T-cell (primary cell): ENCODE measurements at regions not wholly inside any gene's neighbourhood (a gene's known extent, or its start where the extent isn't known, plus 50 kb on each side); places are given as distances from the start of the nearest gene placed in this dataset.

Experiments used
- ATAC-seq, 4 experiments: fragments of 200-7000 bp in 3 of 4; fragments of 150-1000 bp in 1 of 4; cut with Tn5 transposase; replicated peaks in 1 of 4; 1 replicate in 3 of 4; 2 replicates in 1 of 4; pipeline ENCODE4 v1.10.0; 2021; ENCODE audit warnings: moderate library complexity in 3 of 4, mild to moderate bottlenecking in 2 of 4, moderate number of reproducible peaks in 1 of 4
- CTCF ChIA-PET, 2 donors: fragments of 300-600 bp; sonication (Branson Sonifier 250); formaldehyde crosslinking; loops; one replicate each; lab custom pipeline; 2022; ENCODE audit warnings: antibody characterized with exemption in 2 of 2; lab: Charles Lee
- POLR2A ChIA-PET, 2 donors: fragments of 300-600 bp; sonication (Branson Sonifier 250); formaldehyde crosslinking; loops; one replicate each; lab custom pipeline; 2022; ENCODE audit warnings: antibody characterized with exemption in 2 of 2; lab: Charles Lee
- DNase-seq, 35 experiments: peaks; one replicate each; pipeline versions ENCODE4 v3.0.0 to v3.0.0-alpha.2; 2013 to 2023
- H3K27ac ChIP-seq: one replicate; pipeline ENCODE4 v1.5.1; 2013; ENCODE audit warnings: low read length
- H3K27me3 ChIP-seq, 2 experiments: replicated peaks in 1 of 2; 1 replicate in 1 of 2; 2 replicates in 1 of 2; pipeline versions ENCODE4 v1.6.1 to v1.7.0; 2013; ENCODE audit warnings: low read length in 1 of 2, mixed read lengths in 1 of 2; ENCODE audit not compliant: control insufficient read depth in 2 of 2, insufficient read depth in 2 of 2; ENCODE audit errors: extremely low read depth in 1 of 2
- H3K36me3 ChIP-seq, 2 donors: 1 replicate in 1 of 2; 2 replicates in 1 of 2; pipeline versions ENCODE4 v1.6.1 to v1.7.0; 2013; ENCODE audit warnings: low read length in 1 of 2; ENCODE audit not compliant: control insufficient read depth in 2 of 2, insufficient read depth in 1 of 2; ENCODE audit errors: extremely low read depth in 1 of 2
- H3K4me1 ChIP-seq, 2 experiments: 1 replicate in 1 of 2; 2 replicates in 1 of 2; pipeline versions ENCODE4 v1.6.1 to v1.7.0; 2013; ENCODE audit warnings: low read length in 2 of 2, mixed read lengths in 1 of 2; ENCODE audit not compliant: insufficient read depth in 2 of 2, control insufficient read depth in 1 of 2; ENCODE audit errors: extremely low read depth in 1 of 2
- H3K4me3 ChIP-seq, 2 donors: 1 replicate in 1 of 2; 2 replicates in 1 of 2; pipeline versions ENCODE4 v1.5.1 to v1.7.0; 2013; ENCODE audit warnings: mild to moderate bottlenecking in 2 of 2, low read length in 1 of 2, moderate library complexity in 1 of 2; ENCODE audit not compliant: control insufficient read depth in 1 of 2; ENCODE audit errors: extremely low read depth in 1 of 2
- H3K9me3 ChIP-seq: 2 replicates; pipeline ENCODE4 v1.7.0; 2013
- H3K27ac Mint-ChIP-seq, 2 donors: one replicate each; pipeline ENCODE4 v1.8.0; 2020 to 2021; ENCODE audit warnings: mild to moderate bottlenecking in 2 of 2, mixed read lengths in 2 of 2
- H3K27me3 Mint-ChIP-seq, 2 donors: one replicate each; pipeline ENCODE4 v1.8.0; 2021 to 2022; ENCODE audit warnings: mixed read lengths in 2 of 2
- H3K36me3 Mint-ChIP-seq: one replicate; pipeline ENCODE4 v1.8.0; 2021; ENCODE audit warnings: mixed read lengths
- H3K4me1 Mint-ChIP-seq, 3 donors: one replicate each; pipeline ENCODE4 v1.8.0; 2020 to 2022; ENCODE audit warnings: mixed read lengths in 3 of 3, mild to moderate bottlenecking in 1 of 3
- H3K4me3 Mint-ChIP-seq, 3 donors: one replicate each; pipeline ENCODE4 v1.8.0; 2020 to 2022; ENCODE audit warnings: mild to moderate bottlenecking in 3 of 3, mixed read lengths in 3 of 3, moderate library complexity in 3 of 3
- H3K9me3 Mint-ChIP-seq, 3 donors: one replicate each; pipeline ENCODE4 v1.8.0; 2020 to 2022; ENCODE audit warnings: mixed read lengths in 3 of 3
- WGBS: methylation state at CpG from one replicate; pipeline ENCODE4 v1.1.5; 2013; ENCODE audit warnings: missing lambda C conversion rate; ENCODE audit not compliant: insufficient coverage; 5-methylcytosine and 5-hydroxymethylcytosine counted together

DNA sequence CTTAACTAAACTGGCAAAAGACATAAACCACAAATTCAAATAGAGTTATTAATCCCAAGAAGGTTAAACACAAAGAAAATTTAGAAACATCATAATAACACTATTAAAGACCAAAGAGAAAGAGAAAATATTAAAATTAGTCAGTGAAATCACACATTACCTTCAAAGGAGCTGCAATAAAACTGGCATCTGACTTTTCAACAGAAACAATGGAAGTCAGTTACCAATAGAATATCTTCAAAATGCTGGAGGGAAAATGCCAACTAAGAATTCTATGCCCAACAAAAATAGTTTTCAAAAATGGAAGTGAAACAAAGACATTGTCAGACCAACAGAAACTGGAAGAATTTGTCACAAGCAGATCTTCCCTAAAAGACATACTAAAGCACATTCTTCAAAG, 68.7 kb upstream of the RNF7 start:
- peaks cover 4% of the 10 kb centered on the region for H3K36me3 Mint-ChIP-seq
- no peaks in the 10 kb centered on the region for H3K4me1 Mint-ChIP-seq
- CTCF ChIA-PET: interaction anchor here in 1 of 2 donors (0.6 kb wide), 1 partner anchor 399 kb away, joined by 5 read pairs; no protein-coding TSS in a partner anchor
- Histone ChIP-seq H3K27me3 (peaks cover 0 to 17% of the 10 kb centered on the region in 2 experiments), H3K27ac (no peak overlapping the region), H3K36me3 (no peaks in the 10 kb centered on the region), H3K4me3 (no peak overlapping the region), H3K9me3 (peaks cover 3% of the 10 kb centered on the region), H3K4me1 (no peaks in the 10 kb centered on the region)
- H3K9me3 Mint-ChIP-seq: peaks cover 9 to 13% (median 10%) of the 10 kb centered on the region in 3 donors
- ATAC-seq: no peak
- H3K4me3 Mint-ChIP-seq: no peak overlapping the region
- POLR2A ChIA-PET: no interaction called here
- peaks cover 10 to 17% of the 10 kb centered on the region in 2 donors for H3K27me3 Mint-ChIP-seq
- DNase-seq: no peak
- H3K27ac Mint-ChIP-seq: no peak overlapping the region

DNA sequence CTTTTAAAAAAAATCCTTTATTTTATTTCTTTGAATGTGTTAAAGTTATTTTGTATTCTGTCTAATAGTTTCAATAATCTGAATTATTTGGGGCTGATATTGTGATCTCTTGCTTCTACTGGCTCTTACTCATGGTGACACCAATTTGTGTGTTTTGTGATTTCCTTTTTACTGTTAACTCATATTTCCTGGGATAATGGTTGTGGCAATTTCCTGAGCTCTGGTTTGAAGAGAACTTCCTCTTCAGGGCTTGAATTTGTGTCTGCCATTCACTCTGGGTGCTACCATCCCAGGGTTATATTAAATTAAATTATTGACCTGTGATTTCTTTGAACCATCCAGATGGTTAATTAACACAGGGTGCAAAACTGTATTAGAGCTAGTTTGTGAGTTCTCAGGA, 60.4 kb upstream of the RNF7 start:
- no peaks in the 10 kb centered on the region for H3K27me3 Mint-ChIP-seq
- Histone ChIP-seq H3K4me3 (no peak overlapping the region), H3K27ac (no peak overlapping the region), H3K27me3 (no peaks in the 10 kb centered on the region), H3K4me1 (peaks cover 0 to 8% of the 10 kb centered on the region in 2 experiments), H3K36me3 (no peaks in the 10 kb centered on the region), H3K9me3 (no peaks in the 10 kb centered on the region)
- CTCF ChIA-PET: no interaction called here
- H3K4me1 Mint-ChIP-seq: peaks cover 13 to 19% (median 15%) of the 10 kb centered on the region in 3 donors
- H3K27ac Mint-ChIP-seq: no peak overlapping the region
- POLR2A ChIA-PET: no interaction called here
- DNase-seq (no peak), ATAC-seq (no peak)
- H3K9me3 Mint-ChIP-seq: peaks cover 3 to 8% (median 4%) of the 10 kb centered on the region in 3 donors
- no peak overlapping the region for H3K4me3 Mint-ChIP-seq
- no peaks in the 10 kb centered on the region for H3K36me3 Mint-ChIP-seq

DNA sequence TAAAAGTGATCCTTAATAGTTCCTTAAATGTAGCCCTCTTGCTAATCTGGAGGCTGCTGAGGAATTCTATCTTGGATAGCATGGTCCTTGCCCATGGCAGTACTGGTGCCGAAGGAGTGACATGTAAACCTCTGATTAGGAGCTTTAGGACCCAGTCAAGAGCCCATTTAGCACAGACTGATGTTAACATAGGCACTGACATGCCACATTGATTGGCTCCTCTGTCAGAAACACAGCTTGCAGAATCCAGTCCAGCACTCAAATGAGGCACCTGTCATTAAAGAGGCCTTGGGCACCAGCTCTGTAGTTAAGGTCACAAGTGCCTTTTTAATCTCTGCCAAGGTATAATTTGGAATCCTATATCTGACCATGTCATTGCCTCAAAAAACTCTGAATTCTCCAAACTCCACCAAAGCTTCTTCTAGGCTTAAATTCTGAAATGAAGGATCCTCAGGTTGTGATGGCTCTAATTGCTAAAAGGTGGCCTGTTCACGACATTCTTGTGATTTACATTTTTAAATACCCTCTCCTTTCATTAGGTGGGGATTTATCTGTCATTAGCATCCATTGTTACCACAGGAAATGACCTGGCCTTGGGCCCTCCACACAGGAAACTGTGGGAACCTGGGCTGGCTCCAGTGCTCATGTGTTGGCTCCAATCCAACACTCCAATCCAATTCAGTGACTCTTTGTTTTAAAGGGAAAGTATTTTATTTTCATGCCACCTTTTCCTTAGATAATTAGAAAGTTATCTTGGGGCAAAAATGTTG, 57.3 kb upstream of the RNF7 start:
- H3K4me1 Mint-ChIP-seq: peaks cover 13 to 19% (median 15%) of the 10 kb centered on the region in 3 donors
- no peaks in the 10 kb centered on the region for H3K36me3 ChIP-seq
- DNase-seq (no peak), ATAC-seq (no peak)
- H3K9me3 Mint-ChIP-seq: peaks cover 0 to 4% (median 0%) of the 10 kb centered on the region in 3 donors
- H3K27ac ChIP-seq: no peak overlapping the region
- CTCF ChIA-PET: no interaction called here
- H3K4me3 ChIP-seq: no peak overlapping the region
- H3K27me3 Mint-ChIP-seq: no peaks in the 10 kb centered on the region
- H3K36me3 Mint-ChIP-seq: no peaks in the 10 kb centered on the region
- WGBS: 100% methylated on average over 1 of the region's 2 CpGs
- POLR2A ChIA-PET: no interaction called here
- no peak overlapping the region for H3K27ac Mint-ChIP-seq
- H3K4me1 ChIP-seq: peaks cover 0 to 8% of the 10 kb centered on the region in 2 experiments
- H3K9me3 ChIP-seq: no peaks in the 10 kb centered on the region
- H3K27me3 ChIP-seq: no peaks in the 10 kb centered on the region
- H3K4me3 Mint-ChIP-seq: no peak overlapping the region

DNA sequence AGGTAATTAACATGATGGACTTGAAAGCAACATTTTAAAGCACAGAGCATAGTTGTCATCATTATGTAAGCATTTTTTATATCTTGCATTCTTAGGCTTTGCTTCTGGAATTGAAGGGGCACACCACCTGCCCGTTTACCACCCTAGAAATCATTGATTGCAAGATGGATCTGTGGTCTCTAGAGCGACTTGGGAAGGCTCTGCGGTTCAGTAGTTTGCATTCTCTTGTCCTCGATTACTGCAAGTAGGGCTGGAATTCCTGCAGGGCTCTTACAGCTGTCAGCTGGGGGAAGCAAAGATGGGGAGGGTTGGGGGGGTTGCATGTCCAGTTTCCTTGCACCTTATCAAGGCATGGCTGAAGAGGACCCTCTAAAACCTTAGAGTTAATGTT, 56.7 kb upstream of the RNF7 start:
- Mint-ChIP-seq H3K27ac (no peak overlapping the region), H3K4me1 (peaks cover 17 to 24% (median 21%) of the 10 kb centered on the region in 3 donors), H3K36me3 (no peaks in the 10 kb centered on the region), H3K4me3 (no peak overlapping the region), H3K9me3 (peaks cover 0 to 4% (median 0%) of the 10 kb centered on the region in 3 donors), H3K27me3 (no peaks in the 10 kb centered on the region)
- H3K9me3 ChIP-seq: no peaks in the 10 kb centered on the region
- WGBS: 31% methylated on average over 3 of the region's 4 CpGs
- DNase-seq (no peak), ATAC-seq (no peak)
- no peak overlapping the region for H3K4me3 ChIP-seq
- ChIA-PET CTCF (no interaction called here), POLR2A (no interaction called here)
- peaks cover 0 to 8% of the 10 kb centered on the region in 2 experiments for H3K4me1 ChIP-seq
- H3K27ac ChIP-seq: no peak overlapping the region
- no peaks in the 10 kb centered on the region for H3K36me3 ChIP-seq
- H3K27me3 ChIP-seq: no peaks in the 10 kb centered on the region

DNA sequence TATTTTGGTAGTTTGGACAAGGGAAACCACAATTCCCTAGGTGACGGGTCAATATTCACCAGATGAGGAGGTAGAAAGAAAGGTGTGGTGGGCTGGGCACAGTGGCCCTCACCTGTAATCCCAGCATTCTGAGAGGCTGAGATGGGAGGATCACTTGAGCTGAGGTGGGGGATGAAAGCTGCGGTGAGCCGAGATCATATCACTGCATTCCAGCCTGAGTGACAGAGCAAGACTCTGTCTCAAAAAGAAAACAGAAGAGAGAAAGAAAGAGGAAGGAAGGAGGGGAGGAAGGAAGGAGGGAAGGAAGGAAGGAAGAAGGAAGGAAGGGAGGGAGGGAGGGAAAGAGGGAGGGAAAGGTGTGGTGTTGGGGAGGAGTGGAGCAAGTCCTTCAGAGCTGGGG, 56.1 kb upstream of the RNF7 start:
- CTCF ChIA-PET: interaction anchor here in 1 of 2 donors (0.7 kb wide), 1 partner anchor 203 kb away, joined by 3 read pairs; no protein-coding TSS in a partner anchor
- peaks cover 24 to 31% (median 27%) of the 10 kb centered on the region in 3 donors for H3K4me1 Mint-ChIP-seq
- ATAC-seq: no peak

DNA sequence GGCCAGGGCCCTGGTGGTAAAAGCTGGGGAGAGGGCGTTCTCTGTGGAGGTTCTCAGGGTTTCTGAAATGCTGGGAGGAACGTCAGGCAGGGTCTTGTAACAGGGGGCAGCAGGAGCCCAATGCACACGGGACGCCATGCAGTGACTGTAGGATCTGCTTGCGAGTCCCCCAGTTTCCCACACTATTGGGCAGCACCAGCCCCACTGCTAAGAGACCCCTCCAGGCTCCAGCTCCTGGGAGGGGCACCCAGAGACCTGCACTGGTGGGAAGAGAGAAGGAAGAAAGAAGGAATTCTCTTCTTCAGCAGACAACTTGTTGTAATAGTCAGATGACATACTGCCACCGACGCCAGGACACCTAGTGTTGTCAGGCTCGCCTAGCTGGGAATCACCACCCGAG, 55.2 kb upstream of the RNF7 start:
- Mint-ChIP-seq H3K27ac (no peak overlapping the region), H3K36me3 (no peaks in the 10 kb centered on the region), H3K27me3 (no peaks in the 10 kb centered on the region), H3K4me1 (peaks cover 24 to 32% (median 28%) of the 10 kb centered on the region in 3 donors), H3K4me3 (no peak overlapping the region), H3K9me3 (peaks cover 0 to 4% (median 0%) of the 10 kb centered on the region in 3 donors)
- Histone ChIP-seq H3K4me3 (no peak overlapping the region), H3K36me3 (no peaks in the 10 kb centered on the region), H3K4me1 (peaks cover 0 to 14% of the 10 kb centered on the region in 2 experiments), H3K27me3 (no peaks in the 10 kb centered on the region), H3K27ac (no peak overlapping the region), H3K9me3 (no peaks in the 10 kb centered on the region)
- CTCF ChIA-PET: no interaction called here
- WGBS: 100% methylated on average over 2 of the region's 9 CpGs
- ATAC-seq (no peak), DNase-seq (no peak)
- POLR2A ChIA-PET: no interaction called here

More for the DNA sequence above, 56.1 kb upstream of the RNF7 start:
- Mint-ChIP-seq H3K27ac (no peak overlapping the region), H3K9me3 (peaks cover 0 to 4% (median 0%) of the 10 kb centered on the region in 3 donors), H3K27me3 (no peaks in the 10 kb centered on the region), H3K4me3 (no peak overlapping the region), H3K36me3 (no peaks in the 10 kb centered on the region)
- Histone ChIP-seq H3K9me3 (no peaks in the 10 kb centered on the region), H3K27ac (no peak overlapping the region), H3K4me3 (no peak overlapping the region), H3K36me3 (no peaks in the 10 kb centered on the region), H3K4me1 (peaks cover 0 to 13% of the 10 kb centered on the region in 2 experiments), H3K27me3 (no peaks in the 10 kb centered on the region)
- no peak for DNase-seq
- WGBS: 69% methylated on average over 3 of the region's 3 CpGs
- POLR2A ChIA-PET: no interaction called here
